ENCODE measurements at regions not wholly inside any gene's neighbourhood (a gene's known extent, or its start where the extent isn't known, plus 50 kb on each side); places are given as distances from the start of the nearest gene placed in this dataset.

DNA sequence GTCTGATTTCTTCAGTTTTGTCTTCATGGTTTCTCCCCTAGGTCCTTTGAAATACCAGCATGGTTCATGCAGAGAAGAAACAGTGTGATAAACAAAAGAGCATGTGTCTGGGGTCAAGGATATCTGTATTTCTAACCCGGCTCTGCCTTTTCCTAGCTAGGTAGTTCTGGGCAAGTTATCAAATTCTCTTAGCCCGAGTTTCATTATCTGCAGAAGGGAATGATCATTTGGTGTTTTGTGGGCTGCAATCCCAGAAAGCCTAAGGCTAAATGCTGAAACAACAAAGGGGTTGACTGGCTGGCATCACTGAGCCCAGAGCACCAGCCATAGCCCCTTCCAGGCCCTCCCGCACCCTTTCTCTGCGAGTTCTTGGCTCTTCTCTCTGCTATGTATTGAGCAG is 51.7 kb upstream of the DAPL1 start:
- Mint-ChIP-seq H3K4me1 (peaks cover 23% of the 10 kb centered on the region), H3K36me3 (no peaks in the 10 kb centered on the region), H3K27ac (no peak overlapping the region), H3K4me3 (no peak overlapping the region), H3K9me3 (no peaks in the 10 kb centered on the region), H3K27me3 (ENCODE audit: low read depth) (peaks cover 8% of the 10 kb centered on the region)
- TF ChIP-seq RORB (CRISPR knock-in tag; IDR thresholded peaks at IDR 0.05) (no peak), ESRRA (CRISPR knock-in tag; IDR thresholded peaks at IDR 0.05; ENCODE audit: borderline replicate concordance) (no peak), NR1H2 (CRISPR knock-in tag; IDR thresholded peaks at IDR 0.05) (no peak)
- TF ChIP-seq, protein P1, sequence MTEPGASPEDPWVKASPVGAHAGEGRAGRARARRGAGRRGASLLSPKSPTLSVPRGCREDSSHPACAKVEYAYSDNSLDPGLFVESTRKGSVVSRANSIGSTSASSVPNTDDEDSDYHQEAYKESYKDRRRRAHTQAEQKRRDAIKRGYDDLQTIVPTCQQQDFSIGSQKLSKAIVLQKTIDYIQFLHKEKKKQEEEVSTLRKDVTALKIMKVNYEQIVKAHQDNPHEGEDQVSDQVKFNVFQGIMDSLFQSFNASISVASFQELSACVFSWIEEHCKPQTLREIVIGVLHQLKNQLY (CRISPR knock-in tag; IDR thresholded peaks at IDR 0.05), result no peak
- TF ChIP-seq, protein P2, sequence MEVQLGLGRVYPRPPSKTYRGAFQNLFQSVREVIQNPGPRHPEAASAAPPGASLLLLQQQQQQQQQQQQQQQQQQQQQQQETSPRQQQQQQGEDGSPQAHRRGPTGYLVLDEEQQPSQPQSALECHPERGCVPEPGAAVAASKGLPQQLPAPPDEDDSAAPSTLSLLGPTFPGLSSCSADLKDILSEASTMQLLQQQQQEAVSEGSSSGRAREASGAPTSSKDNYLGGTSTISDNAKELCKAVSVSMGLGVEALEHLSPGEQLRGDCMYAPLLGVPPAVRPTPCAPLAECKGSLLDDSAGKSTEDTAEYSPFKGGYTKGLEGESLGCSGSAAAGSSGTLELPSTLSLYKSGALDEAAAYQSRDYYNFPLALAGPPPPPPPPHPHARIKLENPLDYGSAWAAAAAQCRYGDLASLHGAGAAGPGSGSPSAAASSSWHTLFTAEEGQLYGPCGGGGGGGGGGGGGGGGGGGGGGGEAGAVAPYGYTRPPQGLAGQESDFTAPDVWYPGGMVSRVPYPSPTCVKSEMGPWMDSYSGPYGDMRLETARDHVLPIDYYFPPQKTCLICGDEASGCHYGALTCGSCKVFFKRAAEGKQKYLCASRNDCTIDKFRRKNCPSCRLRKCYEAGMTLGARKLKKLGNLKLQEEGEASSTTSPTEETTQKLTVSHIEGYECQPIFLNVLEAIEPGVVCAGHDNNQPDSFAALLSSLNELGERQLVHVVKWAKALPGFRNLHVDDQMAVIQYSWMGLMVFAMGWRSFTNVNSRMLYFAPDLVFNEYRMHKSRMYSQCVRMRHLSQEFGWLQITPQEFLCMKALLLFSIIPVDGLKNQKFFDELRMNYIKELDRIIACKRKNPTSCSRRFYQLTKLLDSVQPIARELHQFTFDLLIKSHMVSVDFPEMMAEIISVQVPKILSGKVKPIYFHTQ (CRISPR knock-in tag; IDR thresholded peaks at IDR 0.05), result no peak
- ChIA-PET POLR2A (no interaction called here), CTCF (interaction anchor here (4.3 to 8.1 kb wide), 3 partner anchors 12 to 710 kb away, joined by 52 to 132 read pairs (median 92); no protein-coding TSS in a partner anchor)
- DNase-seq (ENCODE audit: low spot score) (no peak), ATAC-seq (no peak)

DNA sequence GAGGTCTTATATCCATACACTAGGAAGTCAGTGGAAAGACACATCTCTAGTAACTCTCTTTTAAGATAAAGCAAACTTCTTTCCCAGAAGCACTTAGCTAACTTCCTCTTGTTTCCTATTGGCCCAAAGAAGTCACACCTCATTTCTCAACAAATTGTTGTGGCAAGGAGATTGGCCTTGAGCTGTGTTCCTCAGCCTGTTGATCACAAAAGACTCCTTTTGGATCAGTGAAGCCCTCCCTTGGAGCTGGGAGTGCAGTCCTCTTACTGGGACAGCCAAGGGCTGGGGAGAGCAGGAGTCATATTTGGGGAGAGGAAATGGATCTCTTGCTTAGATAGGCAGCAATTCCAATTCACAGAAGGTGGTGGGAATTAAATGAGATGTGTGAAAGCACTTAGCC is 51.2 kb upstream of the DAPL1 start:
- Mint-ChIP-seq H3K4me1 (peaks cover 23% of the 10 kb centered on the region), H3K27me3 (ENCODE audit: low read depth) (peaks cover 8% of the 10 kb centered on the region), H3K36me3 (no peaks in the 10 kb centered on the region), H3K4me3 (no peak overlapping the region), H3K27ac (no peak overlapping the region), H3K9me3 (no peaks in the 10 kb centered on the region)
- POLR2A ChIA-PET, result no interaction called here
- DNase-seq (ENCODE audit: low spot score) (no peak), ATAC-seq (no peak)
- TF ChIP-seq OVOL2 (CRISPR knock-in tag; IDR thresholded peaks at IDR 0.05; ENCODE audit: borderline replicate concordance), result no peak
- no peak for TF ChIP-seq NFYB (CRISPR knock-in tag; conservative IDR thresholded peaks at IDR 0.05; ENCODE audit: low read depth)
- no peak for TF ChIP-seq GRHL2 (CRISPR knock-in tag; IDR thresholded peaks at IDR 0.05; ENCODE audit: insufficient replicate concordance, severe bottlenecking)
- TF ChIP-seq GABPB1 (CRISPR knock-in tag; IDR thresholded peaks at IDR 0.05), result no peak
- TF ChIP-seq ZNF396 (CRISPR knock-in tag; IDR thresholded peaks at IDR 0.05; ENCODE audit: borderline replicate concordance), result no peak
- TF ChIP-seq NFATC4 (CRISPR knock-in tag; IDR thresholded peaks at IDR 0.05), result no peak
- TF ChIP-seq SOX15 (CRISPR knock-in tag; IDR thresholded peaks at IDR 0.05), result no peak
- TF ChIP-seq, protein P3, sequence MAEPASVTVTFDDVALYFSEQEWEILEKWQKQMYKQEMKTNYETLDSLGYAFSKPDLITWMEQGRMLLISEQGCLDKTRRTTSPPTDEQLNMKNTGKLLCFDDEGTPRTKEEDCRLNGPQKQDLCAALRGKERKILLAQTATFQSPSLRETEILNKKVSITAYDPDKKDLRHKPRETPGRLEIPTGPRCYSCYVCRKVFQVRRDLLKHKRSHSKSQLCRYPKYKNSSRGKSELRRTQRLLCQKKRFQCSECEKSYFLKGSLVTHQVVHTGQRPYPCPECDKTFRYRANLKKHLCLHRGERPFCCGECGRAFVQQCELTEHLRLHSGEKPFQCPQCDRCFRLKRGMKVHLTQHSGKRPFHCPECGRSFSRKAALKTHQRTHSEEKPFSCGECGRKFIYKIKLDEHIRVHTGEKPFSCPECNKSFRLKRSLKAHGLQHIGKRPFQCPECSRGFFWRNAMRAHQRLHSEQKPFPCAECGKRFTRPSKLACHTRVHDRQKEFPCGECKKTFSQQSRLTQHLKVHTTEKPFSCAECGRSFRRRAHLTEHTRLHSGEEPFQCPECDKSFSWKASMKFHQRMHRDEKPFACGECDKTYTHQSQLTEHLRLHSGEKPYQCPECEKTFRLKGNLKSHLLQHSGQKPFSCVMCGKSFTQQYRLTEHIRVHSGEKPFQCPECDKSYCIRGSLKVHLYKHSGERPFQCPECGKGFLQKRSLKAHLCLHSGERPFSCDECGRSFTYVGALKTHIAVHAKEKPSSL (CRISPR knock-in tag; conservative IDR thresholded peaks at IDR 0.05), result no peak
- TF ChIP-seq, protein P1 (CRISPR knock-in tag; IDR thresholded peaks at IDR 0.05), result no peak
- TF ChIP-seq IRF2 (CRISPR knock-in tag; IDR thresholded peaks at IDR 0.05; ENCODE audit: borderline replicate concordance, low read depth), result no peak
- no peak for TF ChIP-seq ESRRA (CRISPR knock-in tag; IDR thresholded peaks at IDR 0.05; ENCODE audit: borderline replicate concordance)
- no peak for TF ChIP-seq ZNF219 (CRISPR knock-in tag; IDR thresholded peaks at IDR 0.05; ENCODE audit: borderline replicate concordance)
- CTCF ChIA-PET, result interaction anchor here (3.3 to 8.1 kb wide), 4 partner anchors 11 to 710 kb away, joined by 26 to 132 read pairs (median 72); no protein-coding TSS in a partner anchor
